ENCODE measurements at regions not wholly inside any gene's neighbourhood (a gene's known extent, or its start where the extent isn't known, plus 50 kb on each side); places are given as distances from the start of the nearest gene placed in this dataset.

DNA sequence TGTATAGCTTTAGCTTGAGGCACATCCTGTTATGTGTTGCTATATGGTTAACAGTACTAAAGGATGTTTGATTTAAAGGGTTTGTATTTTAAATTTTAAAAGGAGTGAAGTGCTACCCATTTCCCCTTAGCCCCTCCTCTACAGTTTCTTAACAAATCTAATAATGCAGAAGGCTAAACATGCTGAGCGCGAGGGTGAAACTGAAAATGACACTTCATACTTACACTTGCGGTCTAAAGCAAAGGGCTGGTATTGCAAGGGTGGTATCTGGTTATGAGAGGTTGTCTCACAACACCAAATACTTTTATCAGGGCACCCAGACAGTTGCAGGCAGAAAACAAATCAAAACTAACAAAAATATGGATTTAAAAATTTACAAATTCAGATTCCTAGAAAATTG, 172.3 kb downstream of the SIPA1L2 start:
- H3K36me3 ChIP-seq (ENCODE audit: control insufficient read depth, insufficient read depth, low read length) = no peaks in the 10 kb centered on the region
- H2AFZ ChIP-seq (ENCODE audit: low read depth, low read length) = no peak overlapping the region
- no peak for FAIRE-seq
- ChIA-PET POLR2A (interaction anchor here (0.9 kb wide), 1 partner anchor 11 kb away, joined by 3 read pairs; no protein-coding TSS in a partner anchor), CTCF (ENCODE audit: low intra/inter-chr PET ratio) (no interaction called here)
- TF ChIP-seq TSC22D4 (tag; IDR thresholded peaks at IDR 0.05) (no peak), ZNF12 (CRISPR knock-in tag; IDR thresholded peaks at IDR 0.05) (no peak), RBM14 (IDR thresholded peaks at IDR 0.05; ENCODE audit: borderline replicate concordance, insufficient read depth, low read depth, low read length) (no peak), EP300 (IDR thresholded peaks at IDR 0.05; ENCODE audit: low read length) (no peak), HNRNPLL (IDR thresholded peaks at IDR 0.05; ENCODE audit: low read depth, low read length, poor library complexity, severe bottlenecking) (no peak), RFX5 (IDR thresholded peaks at IDR 0.05; ENCODE audit: low read depth, low read length) (no peak), MTA2 (IDR thresholded peaks at IDR 0.05; ENCODE audit: low read depth) (no peak), FOSL1 (tag; conservative IDR thresholded peaks at IDR 0.05) (no peak), SMAD4 (CRISPR knock-in tag; conservative IDR thresholded peaks at IDR 0.05) (no peak), U2AF2 (optimal IDR thresholded peaks at IDR 0.05; ENCODE audit: low read depth, low read length) (no peak), JUNB (CRISPR knock-in tag; conservative IDR thresholded peaks at IDR 0.05) (no peak), FOXA1 (IDR thresholded peaks at IDR 0.05; ENCODE audit: borderline replicate concordance) (no peak), ZNF124 (CRISPR knock-in tag; IDR thresholded peaks at IDR 0.05) (no peak), MEIS2 (IDR thresholded peaks at IDR 0.05; ENCODE audit: partially characterized antibody) (no peak)
- TF ChIP-seq, protein P1, sequence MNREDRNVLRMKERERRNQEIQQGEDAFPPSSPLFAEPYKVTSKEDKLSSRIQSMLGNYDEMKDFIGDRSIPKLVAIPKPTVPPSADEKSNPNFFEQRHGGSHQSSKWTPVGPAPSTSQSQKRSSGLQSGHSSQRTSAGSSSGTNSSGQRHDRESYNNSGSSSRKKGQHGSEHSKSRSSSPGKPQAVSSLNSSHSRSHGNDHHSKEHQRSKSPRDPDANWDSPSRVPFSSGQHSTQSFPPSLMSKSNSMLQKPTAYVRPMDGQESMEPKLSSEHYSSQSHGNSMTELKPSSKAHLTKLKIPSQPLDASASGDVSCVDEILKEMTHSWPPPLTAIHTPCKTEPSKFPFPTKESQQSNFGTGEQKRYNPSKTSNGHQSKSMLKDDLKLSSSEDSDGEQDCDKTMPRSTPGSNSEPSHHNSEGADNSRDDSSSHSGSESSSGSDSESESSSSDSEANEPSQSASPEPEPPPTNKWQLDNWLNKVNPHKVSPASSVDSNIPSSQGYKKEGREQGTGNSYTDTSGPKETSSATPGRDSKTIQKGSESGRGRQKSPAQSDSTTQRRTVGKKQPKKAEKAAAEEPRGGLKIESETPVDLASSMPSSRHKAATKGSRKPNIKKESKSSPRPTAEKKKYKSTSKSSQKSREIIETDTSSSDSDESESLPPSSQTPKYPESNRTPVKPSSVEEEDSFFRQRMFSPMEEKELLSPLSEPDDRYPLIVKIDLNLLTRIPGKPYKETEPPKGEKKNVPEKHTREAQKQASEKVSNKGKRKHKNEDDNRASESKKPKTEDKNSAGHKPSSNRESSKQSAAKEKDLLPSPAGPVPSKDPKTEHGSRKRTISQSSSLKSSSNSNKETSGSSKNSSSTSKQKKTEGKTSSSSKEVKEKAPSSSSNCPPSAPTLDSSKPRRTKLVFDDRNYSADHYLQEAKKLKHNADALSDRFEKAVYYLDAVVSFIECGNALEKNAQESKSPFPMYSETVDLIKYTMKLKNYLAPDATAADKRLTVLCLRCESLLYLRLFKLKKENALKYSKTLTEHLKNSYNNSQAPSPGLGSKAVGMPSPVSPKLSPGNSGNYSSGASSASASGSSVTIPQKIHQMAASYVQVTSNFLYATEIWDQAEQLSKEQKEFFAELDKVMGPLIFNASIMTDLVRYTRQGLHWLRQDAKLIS (CRISPR knock-in tag; IDR thresholded peaks at IDR 0.05) = no peak
- TF ChIP-seq, protein P2, sequence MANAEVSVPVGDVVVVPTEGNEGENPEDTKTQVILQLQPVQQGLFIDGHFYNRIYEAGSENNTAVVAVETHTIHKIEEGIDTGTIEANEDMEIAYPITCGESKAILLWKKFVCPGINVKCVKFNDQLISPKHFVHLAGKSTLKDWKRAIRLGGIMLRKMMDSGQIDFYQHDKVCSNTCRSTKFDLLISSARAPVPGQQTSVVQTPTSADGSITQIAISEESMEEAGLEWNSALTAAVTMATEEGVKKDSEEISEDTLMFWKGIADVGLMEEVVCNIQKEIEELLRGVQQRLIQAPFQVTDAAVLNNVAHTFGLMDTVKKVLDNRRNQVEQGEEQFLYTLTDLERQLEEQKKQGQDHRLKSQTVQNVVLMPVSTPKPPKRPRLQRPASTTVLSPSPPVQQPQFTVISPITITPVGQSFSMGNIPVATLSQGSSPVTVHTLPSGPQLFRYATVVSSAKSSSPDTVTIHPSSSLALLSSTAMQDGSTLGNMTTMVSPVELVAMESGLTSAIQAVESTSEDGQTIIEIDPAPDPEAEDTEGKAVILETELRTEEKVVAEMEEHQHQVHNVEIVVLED (CRISPR knock-in tag; IDR thresholded peaks at IDR 0.05) = no peak
- no peaks in the 10 kb centered on the region for H3K79me2 ChIP-seq (ENCODE audit: control insufficient read depth, insufficient read depth, low read length)
- H3K4me2 ChIP-seq (ENCODE audit: insufficient read depth, low read length) = no peak overlapping the region
- H3K9me3 ChIP-seq (replicated peaks; ENCODE audit: control insufficient read depth, insufficient read depth, low read depth, low read length) = no peaks in the 10 kb centered on the region
- no peak overlapping the region for H3K9ac ChIP-seq (ENCODE audit: insufficient read depth in 1 of 2, low read depth in 2 of 2, low read length in 2 of 2)
- no peaks in the 10 kb centered on the region for H3K27me3 ChIP-seq (ENCODE audit: control insufficient read depth in 2 of 2, insufficient read depth in 2 of 2, low read length in 2 of 2)
- H3K27ac ChIP-seq (ENCODE audit: extremely low read depth, low read depth, low read length) = no peak overlapping the region
- H4K20me1 ChIP-seq (replicated peaks; ENCODE audit: control insufficient read depth, insufficient read depth, low read length) = no peaks in the 10 kb centered on the region
- in situ Hi-C loops (cut with MboI) = no loop called here
- no peak overlapping the region for H3K4me3 ChIP-seq
- no TSS peak for BruUV-seq (replicated peaks)
- DNase-seq (ENCODE audit: extremely low read depth in 1 of 4, low spot score in 3 of 4) = no peak
- intact Hi-C loops (cut with micrococcal nuclease) = no loop called here
- ATAC-seq = no peak
- H3K4me1 ChIP-seq (replicated peaks in 1 of 2; ENCODE audit: control insufficient read depth in 2 of 2, insufficient read depth in 2 of 2, low read length in 2 of 2) = no peaks in the 10 kb centered on the region
- 9% methylated on average over 3 of the region's 3 CpGs for WGBS (ENCODE audit: insufficient coverage, low coverage, missing lambda C conversion rate)
- H3K9me1 ChIP-seq (ENCODE audit: control insufficient read depth, insufficient read depth, low read length) = no peaks in the 10 kb centered on the region

All from K562 (cell line).